ENCODE measurements at regions not wholly inside any gene's neighbourhood (a gene's known extent, or its start where the extent isn't known, plus 50 kb on each side); places are given as distances from the start of the nearest gene placed in this dataset.

GRCh38 chr19:14318873-14319272, 62.4 kb upstream of the ADGRE5 start:
- Mint-ChIP-seq H3K27me3 (ENCODE audit: low read depth) (peaks cover 16% of the 10 kb centered on the region), H3K9me3 (peaks cover 6% of the 10 kb centered on the region), H3K4me3 (no peak overlapping the region), H3K27ac (no peak overlapping the region; the same call in 1 of the 2 replicates), H3K4me1 (peaks cover 7% of the 10 kb centered on the region), H3K36me3 (no peaks in the 10 kb centered on the region)
- TF ChIP-seq, protein P1, sequence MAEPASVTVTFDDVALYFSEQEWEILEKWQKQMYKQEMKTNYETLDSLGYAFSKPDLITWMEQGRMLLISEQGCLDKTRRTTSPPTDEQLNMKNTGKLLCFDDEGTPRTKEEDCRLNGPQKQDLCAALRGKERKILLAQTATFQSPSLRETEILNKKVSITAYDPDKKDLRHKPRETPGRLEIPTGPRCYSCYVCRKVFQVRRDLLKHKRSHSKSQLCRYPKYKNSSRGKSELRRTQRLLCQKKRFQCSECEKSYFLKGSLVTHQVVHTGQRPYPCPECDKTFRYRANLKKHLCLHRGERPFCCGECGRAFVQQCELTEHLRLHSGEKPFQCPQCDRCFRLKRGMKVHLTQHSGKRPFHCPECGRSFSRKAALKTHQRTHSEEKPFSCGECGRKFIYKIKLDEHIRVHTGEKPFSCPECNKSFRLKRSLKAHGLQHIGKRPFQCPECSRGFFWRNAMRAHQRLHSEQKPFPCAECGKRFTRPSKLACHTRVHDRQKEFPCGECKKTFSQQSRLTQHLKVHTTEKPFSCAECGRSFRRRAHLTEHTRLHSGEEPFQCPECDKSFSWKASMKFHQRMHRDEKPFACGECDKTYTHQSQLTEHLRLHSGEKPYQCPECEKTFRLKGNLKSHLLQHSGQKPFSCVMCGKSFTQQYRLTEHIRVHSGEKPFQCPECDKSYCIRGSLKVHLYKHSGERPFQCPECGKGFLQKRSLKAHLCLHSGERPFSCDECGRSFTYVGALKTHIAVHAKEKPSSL (CRISPR knock-in tag; conservative IDR thresholded peaks at IDR 0.05), result no peak
- TF ChIP-seq, protein P2, sequence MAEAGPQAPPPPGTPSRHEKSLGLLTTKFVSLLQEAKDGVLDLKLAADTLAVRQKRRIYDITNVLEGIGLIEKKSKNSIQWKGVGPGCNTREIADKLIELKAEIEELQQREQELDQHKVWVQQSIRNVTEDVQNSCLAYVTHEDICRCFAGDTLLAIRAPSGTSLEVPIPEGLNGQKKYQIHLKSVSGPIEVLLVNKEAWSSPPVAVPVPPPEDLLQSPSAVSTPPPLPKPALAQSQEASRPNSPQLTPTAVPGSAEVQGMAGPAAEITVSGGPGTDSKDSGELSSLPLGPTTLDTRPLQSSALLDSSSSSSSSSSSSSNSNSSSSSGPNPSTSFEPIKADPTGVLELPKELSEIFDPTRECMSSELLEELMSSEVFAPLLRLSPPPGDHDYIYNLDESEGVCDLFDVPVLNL (CRISPR knock-in tag; IDR thresholded peaks at IDR 0.05; ENCODE audit: borderline replicate concordance, low read depth), result no peak
- TF ChIP-seq ZNF423 (CRISPR knock-in tag; IDR thresholded peaks at IDR 0.05), result peak; percentile 52; the same call in 1 of the 2 replicates
- ChIA-PET POLR2A (no interaction called here), CTCF (interaction anchor here (0.6 to 1.3 kb wide), 11 partner anchors 9 to 182 kb away, joined by 3 to 5 read pairs (median 4); partner anchors contain the start of gene ASF1B)
- ATAC-seq (peak; percentile 89), DNase-seq (ENCODE audit: low spot score) (peak; percentile 72)

- peaks cover 12% of the 10 kb centered on the region for H3K27me3 Mint-ChIP-seq (ENCODE audit: low read depth)
- no peaks in the 10 kb centered on the region for H3K36me3 Mint-ChIP-seq
- H3K4me3 Mint-ChIP-seq, result no peak overlapping the region
- H3K27ac Mint-ChIP-seq, result no peak overlapping the region
- no peak for TF ChIP-seq NFYB (CRISPR knock-in tag; conservative IDR thresholded peaks at IDR 0.05; ENCODE audit: low read depth)
- TF ChIP-seq MYBL2 (CRISPR knock-in tag; IDR thresholded peaks at IDR 0.05), result no peak
- no peak for TF ChIP-seq IRF1 (CRISPR knock-in tag; IDR thresholded peaks at IDR 0.05)
- TF ChIP-seq CDX4 (CRISPR knock-in tag; IDR thresholded peaks at IDR 0.05; ENCODE audit: borderline replicate concordance), result no peak
- TF ChIP-seq SP1 (CRISPR knock-in tag; conservative IDR thresholded peaks at IDR 0.05), result no peak
- TF ChIP-seq ZNF423 (CRISPR knock-in tag; IDR thresholded peaks at IDR 0.05), result no peak
- no peak for TF ChIP-seq PRDM15 (CRISPR knock-in tag; IDR thresholded peaks at IDR 0.05)
- no peak for TF ChIP-seq FOXJ3 (CRISPR knock-in tag; IDR thresholded peaks at IDR 0.05; ENCODE audit: borderline replicate concordance)
- TF ChIP-seq, protein P3, sequence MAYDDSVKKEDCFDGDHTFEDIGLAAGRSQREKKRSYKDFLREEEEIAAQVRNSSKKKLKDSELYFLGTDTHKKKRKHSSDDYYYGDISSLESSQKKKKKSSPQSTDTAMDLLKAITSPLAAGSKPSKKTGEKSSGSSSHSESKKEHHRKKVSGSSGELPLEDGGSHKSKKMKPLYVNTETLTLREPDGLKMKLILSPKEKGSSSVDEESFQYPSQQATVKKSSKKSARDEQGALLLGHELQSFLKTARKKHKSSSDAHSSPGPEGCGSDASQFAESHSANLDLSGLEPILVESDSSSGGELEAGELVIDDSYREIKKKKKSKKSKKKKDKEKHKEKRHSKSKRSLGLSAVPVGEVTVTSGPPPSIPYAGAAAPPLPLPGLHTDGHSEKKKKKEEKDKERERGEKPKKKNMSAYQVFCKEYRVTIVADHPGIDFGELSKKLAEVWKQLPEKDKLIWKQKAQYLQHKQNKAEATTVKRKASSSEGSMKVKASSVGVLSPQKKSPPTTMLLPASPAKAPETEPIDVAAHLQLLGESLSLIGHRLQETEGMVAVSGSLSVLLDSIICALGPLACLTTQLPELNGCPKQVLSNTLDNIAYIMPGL (CRISPR knock-in tag; IDR thresholded peaks at IDR 0.05), result no peak
- no peak for TF ChIP-seq FOXP1 (CRISPR knock-in tag; IDR thresholded peaks at IDR 0.05; ENCODE audit: borderline replicate concordance)
- no peak for DNase-seq (ENCODE audit: low spot score)
- ChIA-PET CTCF (interaction anchor here (0.6 to 1.3 kb wide), 5 partner anchors 31 to 181 kb away, joined by 3 to 7 read pairs (median 3); partner anchors contain the start of gene ASF1B), POLR2A (no interaction called here)
- H3K4me1 Mint-ChIP-seq, result peaks cover 7% of the 10 kb centered on the region
- ATAC-seq, result no peak
- H3K9me3 Mint-ChIP-seq, result peaks cover 6% of the 10 kb centered on the region
These were observed 64.1 kb upstream of the ADGRE5 start for GRCh38 chr19:14317157-14317556.

Data from WTC11 (cell line).